H9 (cell line): ENCODE measurements at regions not wholly inside any gene's neighbourhood (a gene's known extent, or its start where the extent isn't known, plus 50 kb on each side); places are given as distances from the start of the nearest gene placed in this dataset.
"Not testable (repeated sequence)": the region's sequence is repeated elsewhere in the genome, so short reads cannot be mapped to it uniquely, and the experiment has no call there.

Experiments used
- DNase-seq: peaks from one replicate; pipeline ENCODE4 v3.0.0-alpha.2; 2017
- H2AFZ ChIP-seq: one replicate; pipeline ENCODE4 v1.6.1; 2013; ENCODE audit warnings: mild to moderate bottlenecking, low read length, control low read depth, moderate library complexity
- H2AK5ac ChIP-seq: 2 replicates; pipeline ENCODE4 v1.6.1; 2013; ENCODE audit warnings: low read length, control low read depth, mixed read lengths; ENCODE audit not compliant: insufficient read length
- H2BK120ac ChIP-seq: one replicate; pipeline ENCODE4 v1.6.1; 2013; ENCODE audit warnings: low read depth, mild to moderate bottlenecking, low read length, control low read depth, inconsistent platforms; ENCODE audit not compliant: poor library complexity, severe bottlenecking
- H2BK12ac ChIP-seq: 2 replicates; pipeline ENCODE4 v1.6.1; 2013; ENCODE audit warnings: low read length, control low read depth, mixed read lengths, low read depth; ENCODE audit not compliant: insufficient read length
- H2BK15ac ChIP-seq: 2 replicates; pipeline ENCODE4 v1.6.1; 2013; ENCODE audit warnings: low read depth, low read length, control low read depth
- H2BK20ac ChIP-seq: one replicate; pipeline ENCODE4 v1.6.1; 2013; ENCODE audit warnings: low read depth, mild to moderate bottlenecking, low read length, control low read depth, inconsistent platforms; ENCODE audit not compliant: poor library complexity, severe bottlenecking
- H2BK5ac ChIP-seq: 2 replicates; pipeline ENCODE4 v1.6.1; 2013; ENCODE audit warnings: low read length, control low read depth, mixed read lengths; ENCODE audit not compliant: insufficient read length
- H3K14ac ChIP-seq: 2 replicates; pipeline ENCODE4 v1.6.1; 2013; ENCODE audit warnings: low read length, control low read depth; ENCODE audit not compliant: insufficient read depth
- H3K18ac ChIP-seq: 2 replicates; pipeline ENCODE4 v1.6.1; 2013; ENCODE audit warnings: low read depth, mild to moderate bottlenecking, mixed read lengths, low read length, control low read depth; ENCODE audit not compliant: insufficient read length
- H3K23ac ChIP-seq: 2 replicates; pipeline ENCODE4 v1.6.1; 2013; ENCODE audit warnings: low read length, control low read depth, mixed read lengths, low read depth; ENCODE audit not compliant: insufficient read length
- H3K23me2 ChIP-seq: 2 replicates; pipeline ENCODE4 v1.6.1; 2013; ENCODE audit warnings: low read depth, mild to moderate bottlenecking, mixed read lengths, low read length, control low read depth; ENCODE audit not compliant: insufficient read length, poor library complexity, severe bottlenecking
- H3K27ac ChIP-seq: 2 replicates; pipeline ENCODE4 v1.5.1; 2013; ENCODE audit warnings: low read length, control low read depth, mixed read lengths, low read depth; ENCODE audit not compliant: insufficient read length
- H3K27me3 ChIP-seq: 2 replicates; pipeline ENCODE4 v1.6.1; 2013; ENCODE audit warnings: low read length, control low read depth, inconsistent platforms; ENCODE audit not compliant: insufficient read depth
- H3K4ac ChIP-seq: 2 replicates; pipeline ENCODE4 v1.6.1; 2013; ENCODE audit warnings: low read depth, mild to moderate bottlenecking, control low read depth, inconsistent platforms, low read length, moderate library complexity
- H3K4me1 ChIP-seq: 2 replicates; pipeline ENCODE4 v1.6.1; 2013; ENCODE audit warnings: low read length, control low read depth, inconsistent platforms; ENCODE audit not compliant: insufficient read depth
- H3K4me2 ChIP-seq: 2 replicates; pipeline ENCODE4 v1.6.1; 2013; ENCODE audit warnings: low read length, control low read depth, mixed read lengths; ENCODE audit not compliant: insufficient read length, insufficient read depth
- H3K56ac ChIP-seq: 2 replicates; pipeline ENCODE4 v1.6.1; 2013; ENCODE audit warnings: low read depth, mild to moderate bottlenecking, mixed read lengths, low read length, control low read depth; ENCODE audit not compliant: insufficient read length
- H3K79me1 ChIP-seq: 2 replicates; pipeline ENCODE4 v1.6.1; 2013; ENCODE audit warnings: low read depth, mild to moderate bottlenecking, moderate library complexity, low read length, control low read depth, inconsistent platforms; ENCODE audit not compliant: insufficient read depth, poor library complexity, severe bottlenecking
- H3K79me2 ChIP-seq: 2 replicates; pipeline ENCODE4 v1.6.1; 2013; ENCODE audit warnings: low read length, control low read depth, inconsistent platforms; ENCODE audit not compliant: insufficient read depth
- H3K9ac ChIP-seq: 2 replicates; pipeline ENCODE4 v1.6.1; 2013; ENCODE audit warnings: low read length, control low read depth, mixed read lengths; ENCODE audit not compliant: insufficient read length; ENCODE audit errors: extremely low read depth
- H3K9me3 ChIP-seq: one replicate; pipeline ENCODE4 v1.6.1; 2013; ENCODE audit warnings: low read depth, low read length, inconsistent platforms; ENCODE audit not compliant: control insufficient read depth
- H3T11ph ChIP-seq: one replicate; pipeline ENCODE4 v1.6.1; 2013; ENCODE audit warnings: mild to moderate bottlenecking, low read length, control low read depth, inconsistent platforms
- H4K20me1 ChIP-seq: one replicate; pipeline ENCODE4 v1.6.1; 2013; ENCODE audit not compliant: control insufficient read depth, insufficient read length, insufficient read depth
- H4K5ac ChIP-seq: 2 replicates; pipeline ENCODE4 v1.6.1; 2013; ENCODE audit warnings: low read depth, mild to moderate bottlenecking, mixed read lengths, low read length, control low read depth; ENCODE audit not compliant: insufficient read length
- H4K8ac ChIP-seq: replicated peaks from 2 replicates; pipeline ENCODE4 v1.6.1; 2013; ENCODE audit warnings: low read length, control low read depth, mixed read lengths, low read depth; ENCODE audit not compliant: insufficient read length
- H4K91ac ChIP-seq: 2 replicates; pipeline ENCODE4 v1.6.1; 2013; ENCODE audit warnings: low read depth, mild to moderate bottlenecking, moderate library complexity, mixed read lengths, low read length, control low read depth; ENCODE audit not compliant: insufficient read length
- H3K27ac Mint-ChIP-seq, 3 experiments: 2 replicates in 2 of 3; 3 replicates in 1 of 3; pipeline ENCODE4 v1.8.0; 2020 to 2021; ENCODE audit warnings: mixed read lengths in 3 of 3, mild to moderate bottlenecking in 1 of 3, moderate library complexity in 1 of 3
- H3K27me3 Mint-ChIP-seq: 2 replicates; pipeline ENCODE4 v1.8.0; 2021; ENCODE audit warnings: low read depth, mild to moderate bottlenecking, moderate library complexity, mixed read lengths
- H3K36me3 Mint-ChIP-seq, 3 experiments: 2 replicates in 2 of 3; 3 replicates in 1 of 3; pipeline ENCODE4 v1.8.0; 2020 to 2021; ENCODE audit warnings: low read depth in 3 of 3, mixed read lengths in 3 of 3; ENCODE audit not compliant: insufficient read depth in 1 of 3
- H3K4me1 Mint-ChIP-seq, 2 experiments: 2 replicates each; pipeline ENCODE4 v1.8.0; 2020; ENCODE audit warnings: mixed read lengths in 2 of 2
- H3K4me3 Mint-ChIP-seq, 2 experiments: 2 replicates in 1 of 2; 3 replicates in 1 of 2; pipeline ENCODE4 v1.8.0; 2020 to 2021; ENCODE audit warnings: mild to moderate bottlenecking in 2 of 2, mixed read lengths in 2 of 2, moderate library complexity in 1 of 2
- H3K9me3 Mint-ChIP-seq, 2 experiments: 2 replicates in 1 of 2; 3 replicates in 1 of 2; pipeline ENCODE4 v1.8.0; 2020; ENCODE audit warnings: mild to moderate bottlenecking in 2 of 2, mixed read lengths in 2 of 2, moderate library complexity in 1 of 2
- WGBS: extraction: QIAGEN DNeasy Blood & Tissue Kit; methylation state at CpG from one replicate; pipeline ENCODE4 v1.1.7; 2013; ENCODE audit warnings: missing lambda C conversion rate, low lambda C conversion rate, mixed read lengths; ENCODE audit not compliant: insufficient read length; ENCODE audit errors: extremely low coverage; 5-methylcytosine and 5-hydroxymethylcytosine counted together

- H3K27ac ChIP-seq, H2BK20ac ChIP-seq, H2BK12ac ChIP-seq, H3K36me3 Mint-ChIP-seq, DNase-seq, H4K8ac ChIP-seq, H3K27ac Mint-ChIP-seq, H3K4ac ChIP-seq, H3K4me3 Mint-ChIP-seq, H2BK120ac ChIP-seq, H2AFZ ChIP-seq, H4K91ac ChIP-seq, H3K4me1 Mint-ChIP-seq, H2BK15ac ChIP-seq, H3K4me1 ChIP-seq, H3K23me2 ChIP-seq, H3K4me2 ChIP-seq, H4K20me1 ChIP-seq, H3K9me3 ChIP-seq, H3T11ph ChIP-seq, H3K56ac ChIP-seq, H3K18ac ChIP-seq, H3K27me3 ChIP-seq, H2BK5ac ChIP-seq, H3K79me1 ChIP-seq, H2AK5ac ChIP-seq, H3K23ac ChIP-seq, H3K9me3 Mint-ChIP-seq, H3K14ac ChIP-seq, H4K5ac ChIP-seq, H3K27me3 Mint-ChIP-seq, H3K79me2 ChIP-seq, H3K9ac ChIP-seq: not testable (repeated sequence)
- WGBS = no CpG with 5 or more reads among the region's 5 CpGs
These were observed 119.4 kb upstream of the SPATA31A3 start for GRCh38 chr9:67111733-67112132.

- not testable (repeated sequence) for DNase-seq, H3K23me2 ChIP-seq, H2BK20ac ChIP-seq, H3K27ac ChIP-seq, H3K56ac ChIP-seq, H4K5ac ChIP-seq, H3T11ph ChIP-seq, H3K18ac ChIP-seq, H2AK5ac ChIP-seq, H2AFZ ChIP-seq, H4K91ac ChIP-seq, H3K27me3 ChIP-seq, H3K79me2 ChIP-seq, H3K4me1 ChIP-seq, H2BK12ac ChIP-seq, H3K9me3 Mint-ChIP-seq, H3K4ac ChIP-seq, H3K27me3 Mint-ChIP-seq, H3K79me1 ChIP-seq, H3K4me2 ChIP-seq, H4K8ac ChIP-seq, H3K36me3 Mint-ChIP-seq, H2BK5ac ChIP-seq, H3K14ac ChIP-seq, H3K9ac ChIP-seq, H3K27ac Mint-ChIP-seq, H3K23ac ChIP-seq, H3K9me3 ChIP-seq, H3K4me3 Mint-ChIP-seq, H4K20me1 ChIP-seq, H3K4me1 Mint-ChIP-seq, H2BK15ac ChIP-seq, H2BK120ac ChIP-seq
- no CpG with 5 or more reads among the region's 1 CpG for WGBS
These were observed 117.5 kb upstream of the SPATA31A3 start for GRCh38 chr9:67109859-67110258.
